ENCODE measurements at regions not wholly inside any gene's neighbourhood (a gene's known extent, or its start where the extent isn't known, plus 50 kb on each side); places are given as distances from the start of the nearest gene placed in this dataset.

DNA sequence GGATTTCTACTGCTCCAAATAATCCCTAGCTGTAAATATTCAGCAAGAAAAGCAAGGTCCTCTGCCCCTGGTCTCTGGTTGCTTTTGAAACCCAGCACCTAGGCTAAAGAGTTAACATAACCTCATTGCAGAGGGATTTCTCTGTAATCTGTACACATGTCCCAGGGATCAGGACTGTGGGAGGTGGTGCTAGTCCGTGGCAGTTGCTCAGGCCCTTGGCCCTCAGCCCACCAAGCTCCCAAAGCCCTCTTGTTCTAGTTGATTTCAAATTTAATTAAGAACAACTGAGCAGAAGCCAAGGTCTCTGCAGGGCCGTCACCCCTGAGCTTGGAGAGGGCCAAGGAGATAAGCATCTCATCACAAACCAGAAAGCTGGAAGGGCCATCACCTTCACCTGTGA, 181.1 kb downstream of the SOX9 start:
- TF ChIP-seq, protein P1, sequence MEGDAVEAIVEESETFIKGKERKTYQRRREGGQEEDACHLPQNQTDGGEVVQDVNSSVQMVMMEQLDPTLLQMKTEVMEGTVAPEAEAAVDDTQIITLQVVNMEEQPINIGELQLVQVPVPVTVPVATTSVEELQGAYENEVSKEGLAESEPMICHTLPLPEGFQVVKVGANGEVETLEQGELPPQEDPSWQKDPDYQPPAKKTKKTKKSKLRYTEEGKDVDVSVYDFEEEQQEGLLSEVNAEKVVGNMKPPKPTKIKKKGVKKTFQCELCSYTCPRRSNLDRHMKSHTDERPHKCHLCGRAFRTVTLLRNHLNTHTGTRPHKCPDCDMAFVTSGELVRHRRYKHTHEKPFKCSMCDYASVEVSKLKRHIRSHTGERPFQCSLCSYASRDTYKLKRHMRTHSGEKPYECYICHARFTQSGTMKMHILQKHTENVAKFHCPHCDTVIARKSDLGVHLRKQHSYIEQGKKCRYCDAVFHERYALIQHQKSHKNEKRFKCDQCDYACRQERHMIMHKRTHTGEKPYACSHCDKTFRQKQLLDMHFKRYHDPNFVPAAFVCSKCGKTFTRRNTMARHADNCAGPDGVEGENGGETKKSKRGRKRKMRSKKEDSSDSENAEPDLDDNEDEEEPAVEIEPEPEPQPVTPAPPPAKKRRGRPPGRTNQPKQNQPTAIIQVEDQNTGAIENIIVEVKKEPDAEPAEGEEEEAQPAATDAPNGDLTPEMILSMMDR (IDR thresholded peaks at IDR 0.05): no peak
- H3K36me3 Mint-ChIP-seq (ENCODE audit: low read depth): no peaks in the 10 kb centered on the region
- no peak for DNase-seq
- intact Hi-C loops (cut with micrococcal nuclease): no loop called here
- no peak overlapping the region for H3K27ac Mint-ChIP-seq
- ChIA-PET POLR2A (no interaction called here), CTCF (no interaction called here)
- no peaks in the 10 kb centered on the region for H3K4me1 Mint-ChIP-seq (ENCODE audit: low read depth)
- no peak for ATAC-seq
- no peaks in the 10 kb centered on the region for H3K27me3 Mint-ChIP-seq
- no peak overlapping the region for H3K4me3 Mint-ChIP-seq
- H3K9me3 Mint-ChIP-seq: no peaks in the 10 kb centered on the region

DNA sequence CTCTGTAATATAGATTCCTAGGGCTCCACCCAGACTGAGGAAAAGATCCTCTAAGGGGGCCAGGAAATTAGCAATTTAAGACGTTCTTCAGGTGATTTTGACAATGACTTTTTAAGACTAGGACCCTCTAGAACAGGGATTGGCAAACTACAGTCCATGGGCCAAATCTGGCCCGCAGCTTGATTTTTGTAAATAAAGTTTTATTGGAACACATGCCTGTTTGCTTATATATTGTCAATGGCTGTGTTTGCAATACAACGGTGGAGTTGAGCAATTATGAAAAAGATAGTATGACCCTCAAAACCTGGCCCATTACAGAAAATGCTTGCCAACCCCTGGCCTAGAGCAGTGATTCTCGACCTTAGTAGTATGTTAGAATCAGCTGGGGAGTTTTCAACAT, 181.9 kb downstream of the SOX9 start:
- no peak for ATAC-seq
- POLR2A ChIA-PET: no interaction called here

DNA sequence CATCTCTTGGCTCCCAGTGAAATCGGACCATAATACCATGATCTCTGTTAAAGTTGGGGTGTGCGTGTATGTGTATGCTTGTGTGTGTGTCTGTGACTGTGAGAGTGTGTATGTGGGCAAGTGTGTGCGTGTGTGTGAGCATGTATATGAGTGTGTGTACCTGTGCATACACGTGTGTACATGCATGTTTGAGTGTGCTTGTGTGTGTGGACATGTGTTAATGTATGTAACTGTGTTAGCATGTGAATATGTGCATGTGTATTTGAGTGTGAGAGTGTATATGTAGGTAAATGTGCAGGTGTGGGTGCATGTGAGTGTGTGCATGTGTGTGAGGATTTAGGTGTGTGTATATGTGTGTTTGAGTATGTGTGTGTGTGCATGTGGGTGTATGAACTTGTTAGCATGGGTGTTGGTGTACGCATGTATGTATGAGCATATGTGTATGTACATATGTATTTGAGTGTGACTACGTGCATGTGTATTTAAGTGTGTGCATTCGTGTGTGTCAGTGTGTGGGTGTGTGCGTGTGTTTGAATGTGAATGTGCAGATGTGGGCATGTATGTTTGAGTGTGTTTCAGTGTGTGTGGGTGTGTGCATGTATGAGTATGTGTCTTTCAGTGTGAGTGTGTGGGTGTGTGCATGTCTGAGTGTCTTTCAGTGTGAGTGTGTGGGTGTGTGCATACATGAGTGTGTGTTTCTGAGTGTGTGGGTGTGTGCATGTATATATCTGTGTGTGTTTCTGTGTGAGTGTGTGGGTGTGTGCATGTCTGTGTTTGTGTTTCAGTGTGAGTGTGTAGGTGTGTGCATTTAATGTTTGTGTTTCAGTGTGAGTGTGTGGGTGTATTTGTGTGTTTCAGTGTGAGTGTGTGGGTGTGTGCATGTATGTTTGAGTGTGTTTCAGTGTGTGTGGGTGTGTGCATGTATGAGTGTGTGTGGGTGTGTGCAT, 183.2 kb downstream of the SOX9 start:
- Mint-ChIP-seq H3K27ac (no peak overlapping the region), H3K36me3 (ENCODE audit: low read depth) (no peaks in the 10 kb centered on the region), H3K4me1 (ENCODE audit: low read depth) (no peaks in the 10 kb centered on the region), H3K4me3 (no peak overlapping the region), H3K9me3 (no peaks in the 10 kb centered on the region), H3K27me3 (peaks cover 2% of the 10 kb centered on the region)
- intact Hi-C loops (cut with micrococcal nuclease): no loop called here
- CTCF ChIA-PET: no interaction called here
- POLR2A ChIA-PET: no interaction called here
- no peak for ATAC-seq
- TF ChIP-seq, protein P1 (IDR thresholded peaks at IDR 0.05): no peak
- DNase-seq: no peak

More for the DNA sequence above, 181.9 kb downstream of the SOX9 start:
- H3K27me3 Mint-ChIP-seq: peaks cover 2% of the 10 kb centered on the region
- no peaks in the 10 kb centered on the region for H3K36me3 Mint-ChIP-seq (ENCODE audit: low read depth)
- CTCF ChIA-PET: no interaction called here
- no peak overlapping the region for H3K27ac Mint-ChIP-seq
- DNase-seq: no peak
- no peaks in the 10 kb centered on the region for H3K9me3 Mint-ChIP-seq
- no peak overlapping the region for H3K4me3 Mint-ChIP-seq
- TF ChIP-seq, protein P1 (IDR thresholded peaks at IDR 0.05): no peak
- intact Hi-C loops (cut with micrococcal nuclease): no loop called here
- H3K4me1 Mint-ChIP-seq (ENCODE audit: low read depth): no peaks in the 10 kb centered on the region

DNA sequence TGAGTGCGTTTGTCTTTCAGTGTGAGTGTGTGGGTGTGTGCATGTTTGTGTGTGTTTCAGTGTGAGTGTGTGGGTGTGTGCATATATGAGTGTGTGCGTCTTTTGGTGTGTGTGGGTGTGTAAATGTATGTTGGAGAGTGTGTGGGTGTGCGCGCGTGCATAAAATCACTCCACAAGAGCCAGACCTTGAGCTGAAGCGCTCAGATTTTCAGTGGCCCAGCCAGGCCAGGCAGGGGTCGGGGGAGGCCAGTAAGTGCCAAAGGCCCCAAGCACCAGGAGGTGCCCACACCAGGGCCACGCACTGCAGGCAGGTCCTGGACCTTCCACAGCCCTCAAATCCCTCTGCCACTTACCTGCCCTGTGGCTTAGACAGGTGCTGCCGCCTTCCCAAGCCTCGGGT, 184.0 kb downstream of the SOX9 start:
- Mint-ChIP-seq H3K36me3 (ENCODE audit: low read depth) (no peaks in the 10 kb centered on the region), H3K27ac (no peak overlapping the region), H3K4me1 (ENCODE audit: low read depth) (no peaks in the 10 kb centered on the region), H3K9me3 (no peaks in the 10 kb centered on the region), H3K4me3 (no peak overlapping the region), H3K27me3 (peaks cover 2% of the 10 kb centered on the region)
- intact Hi-C loops (cut with micrococcal nuclease): no loop called here
- ChIA-PET CTCF (no interaction called here), POLR2A (no interaction called here)
- DNase-seq (no peak), ATAC-seq (no peak)
- TF ChIP-seq, protein P1 (IDR thresholded peaks at IDR 0.05): no peak

DNA sequence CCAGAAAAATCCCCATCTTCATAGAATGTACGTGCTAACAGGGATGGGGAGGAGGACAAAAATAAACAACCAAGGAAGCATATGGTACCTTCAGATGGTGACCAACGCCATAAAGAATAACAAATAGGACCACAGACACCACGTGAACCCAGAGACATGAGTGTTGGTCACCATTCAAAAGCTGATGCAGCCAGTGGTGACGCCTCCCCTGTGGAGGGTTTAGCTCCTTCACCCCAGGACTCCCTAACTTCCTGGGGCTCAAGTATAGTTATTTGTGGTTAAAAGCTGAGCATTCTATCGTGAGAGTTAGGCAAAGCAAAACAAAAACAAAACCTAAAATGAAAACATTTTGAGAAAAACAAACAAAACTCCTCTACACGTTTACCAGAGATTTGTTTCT, 184.7 kb downstream of the SOX9 start:
- TF ChIP-seq, protein P1 (IDR thresholded peaks at IDR 0.05): no peak
- Mint-ChIP-seq H3K4me1 (ENCODE audit: low read depth) (no peaks in the 10 kb centered on the region), H3K36me3 (ENCODE audit: low read depth) (no peaks in the 10 kb centered on the region), H3K27me3 (peaks cover 2% of the 10 kb centered on the region), H3K27ac (no peak overlapping the region), H3K9me3 (no peaks in the 10 kb centered on the region), H3K4me3 (no peak overlapping the region)
- intact Hi-C loops (cut with micrococcal nuclease): no loop called here
- POLR2A ChIA-PET: no interaction called here
- CTCF ChIA-PET: no interaction called here
- no peak for ATAC-seq
- no peak for DNase-seq

All from activated CD8-positive, alpha-beta T cell treated with anti-CD3 and anti-CD28 coated beads for 36 hours (primary cell).